ENCODE measurements at regions not wholly inside any gene's neighbourhood (a gene's known extent, or its start where the extent isn't known, plus 50 kb on each side); places are given as distances from the start of the nearest gene placed in this dataset.

GRCh38 chr10:129105266-129105665 is 361.8 kb upstream of the MGMT start:
- Histone ChIP-seq H3K36me3 (ENCODE audit: control insufficient read depth in 2 of 2, insufficient read depth in 2 of 2, low read length in 1 of 2) (no peaks in the 10 kb centered on the region), H3K27me3 (ENCODE audit: control insufficient read depth in 2 of 2, insufficient read depth in 1 of 2, low read length in 1 of 2) (no peaks in the 10 kb centered on the region), H3K9me3 (ENCODE audit: control insufficient read depth in 2 of 2, insufficient read depth in 1 of 2, low read length in 1 of 2) (no peaks in the 10 kb centered on the region), H3K4me1 (ENCODE audit: control insufficient read depth in 2 of 2, insufficient read depth in 2 of 2, low read length in 2 of 2) (peaks cover 0 to 3% of the 10 kb centered on the region in 2 donors), H3K27ac (ENCODE audit: low read depth in 1 of 2, low read length in 1 of 2) (no peak overlapping the region), H3K4me3 (ENCODE audit: low read length in 2 of 2) (no peak overlapping the region)
- DNase-seq (ENCODE audit: low read depth in 6 of 9, low spot score in 9 of 9) = no peak
- 42% methylated on average over 2 of the region's 2 CpGs for WGBS

- no peak overlapping the region for H3K27ac ChIP-seq (ENCODE audit: low read depth in 1 of 2, low read length in 1 of 2)
- no peak overlapping the region for H3K4me3 ChIP-seq (ENCODE audit: low read length in 2 of 2)
- no peaks in the 10 kb centered on the region for H3K4me1 ChIP-seq (ENCODE audit: control insufficient read depth in 2 of 2, insufficient read depth in 2 of 2, low read length in 2 of 2)
- H3K36me3 ChIP-seq (ENCODE audit: control insufficient read depth in 2 of 2, insufficient read depth in 2 of 2, low read length in 1 of 2) = no peaks in the 10 kb centered on the region
- no peak for DNase-seq (ENCODE audit: low read depth in 6 of 9, low spot score in 9 of 9)
- WGBS = 98% methylated on average over 4 of the region's 4 CpGs
- no peaks in the 10 kb centered on the region for H3K9me3 ChIP-seq (ENCODE audit: control insufficient read depth in 2 of 2, insufficient read depth in 1 of 2, low read length in 1 of 2)
- no peaks in the 10 kb centered on the region for H3K27me3 ChIP-seq (ENCODE audit: control insufficient read depth in 2 of 2, insufficient read depth in 1 of 2, low read length in 1 of 2)
These were observed 360.7 kb upstream of the MGMT start for GRCh38 chr10:129106314-129106713.

GRCh38 chr10:129107525-129107924 is 359.5 kb upstream of the MGMT start:
- Histone ChIP-seq H3K36me3 (ENCODE audit: control insufficient read depth in 2 of 2, insufficient read depth in 2 of 2, low read length in 1 of 2) (no peaks in the 10 kb centered on the region), H3K4me1 (ENCODE audit: control insufficient read depth in 2 of 2, insufficient read depth in 2 of 2, low read length in 2 of 2) (no peaks in the 10 kb centered on the region), H3K9me3 (ENCODE audit: control insufficient read depth in 2 of 2, insufficient read depth in 1 of 2, low read length in 1 of 2) (no peaks in the 10 kb centered on the region), H3K27me3 (ENCODE audit: control insufficient read depth in 2 of 2, insufficient read depth in 1 of 2, low read length in 1 of 2) (no peaks in the 10 kb centered on the region), H3K27ac (ENCODE audit: low read depth in 1 of 2, low read length in 1 of 2) (no peak overlapping the region), H3K4me3 (ENCODE audit: low read length in 2 of 2) (no peak overlapping the region)
- WGBS = 90% methylated on average over 3 of the region's 3 CpGs
- no peak for DNase-seq (ENCODE audit: low read depth in 6 of 9, low spot score in 9 of 9)

GRCh38 chr10:129108378-129108777 is 358.7 kb upstream of the MGMT start:
- no peaks in the 10 kb centered on the region for H3K27me3 ChIP-seq (ENCODE audit: control insufficient read depth in 2 of 2, insufficient read depth in 1 of 2, low read length in 1 of 2)
- H3K27ac ChIP-seq (ENCODE audit: low read depth in 1 of 2, low read length in 1 of 2) = no peak overlapping the region
- H3K4me3 ChIP-seq (ENCODE audit: low read length in 2 of 2) = no peak overlapping the region
- H3K36me3 ChIP-seq (ENCODE audit: control insufficient read depth in 2 of 2, insufficient read depth in 2 of 2, low read length in 1 of 2) = no peaks in the 10 kb centered on the region
- 91% methylated on average over 6 of the region's 6 CpGs for WGBS
- no peaks in the 10 kb centered on the region for H3K9me3 ChIP-seq (ENCODE audit: control insufficient read depth in 2 of 2, insufficient read depth in 1 of 2, low read length in 1 of 2)
- no peak for DNase-seq (ENCODE audit: low read depth in 6 of 9, low spot score in 9 of 9)
- no peaks in the 10 kb centered on the region for H3K4me1 ChIP-seq (ENCODE audit: control insufficient read depth in 2 of 2, insufficient read depth in 2 of 2, low read length in 2 of 2)

GRCh38 chr10:129108994-129109393 is 358.0 kb upstream of the MGMT start:
- no peaks in the 10 kb centered on the region for H3K36me3 ChIP-seq (ENCODE audit: control insufficient read depth in 2 of 2, insufficient read depth in 2 of 2, low read length in 1 of 2)
- H3K27ac ChIP-seq (ENCODE audit: low read depth in 1 of 2, low read length in 1 of 2) = no peak overlapping the region
- 97% methylated on average over 6 of the region's 6 CpGs for WGBS
- DNase-seq (ENCODE audit: low read depth in 6 of 9, low spot score in 9 of 9) = no peak
- no peak overlapping the region for H3K4me3 ChIP-seq (ENCODE audit: low read length in 2 of 2)
- H3K9me3 ChIP-seq (ENCODE audit: control insufficient read depth in 2 of 2, insufficient read depth in 1 of 2, low read length in 1 of 2) = no peaks in the 10 kb centered on the region
- no peaks in the 10 kb centered on the region for H3K4me1 ChIP-seq (ENCODE audit: control insufficient read depth in 2 of 2, insufficient read depth in 2 of 2, low read length in 2 of 2)
- no peaks in the 10 kb centered on the region for H3K27me3 ChIP-seq (ENCODE audit: control insufficient read depth in 2 of 2, insufficient read depth in 1 of 2, low read length in 1 of 2)

- H3K36me3 ChIP-seq (ENCODE audit: control insufficient read depth in 2 of 2, insufficient read depth in 2 of 2, low read length in 1 of 2) = no peaks in the 10 kb centered on the region
- no peaks in the 10 kb centered on the region for H3K27me3 ChIP-seq (ENCODE audit: control insufficient read depth in 2 of 2, insufficient read depth in 1 of 2, low read length in 1 of 2)
- H3K4me3 ChIP-seq (ENCODE audit: low read length in 2 of 2) = no peak overlapping the region
- H3K4me1 ChIP-seq (ENCODE audit: control insufficient read depth in 2 of 2, insufficient read depth in 2 of 2, low read length in 2 of 2) = no peaks in the 10 kb centered on the region
- no peak for DNase-seq (ENCODE audit: low read depth in 6 of 9, low spot score in 9 of 9)
- H3K27ac ChIP-seq (ENCODE audit: low read depth in 1 of 2, low read length in 1 of 2) = no peak overlapping the region
- 98% methylated on average over 10 of the region's 10 CpGs for WGBS
- no peaks in the 10 kb centered on the region for H3K9me3 ChIP-seq (ENCODE audit: control insufficient read depth in 2 of 2, insufficient read depth in 1 of 2, low read length in 1 of 2)
These were observed 356.3 kb upstream of the MGMT start for GRCh38 chr10:129110780-129111179.

- H3K4me1 ChIP-seq (ENCODE audit: control insufficient read depth in 2 of 2, insufficient read depth in 2 of 2, low read length in 2 of 2) = no peaks in the 10 kb centered on the region
- H3K27me3 ChIP-seq (ENCODE audit: control insufficient read depth in 2 of 2, insufficient read depth in 1 of 2, low read length in 1 of 2) = no peaks in the 10 kb centered on the region
- H3K27ac ChIP-seq (ENCODE audit: low read depth in 1 of 2, low read length in 1 of 2) = no peak overlapping the region
- H3K9me3 ChIP-seq (ENCODE audit: control insufficient read depth in 2 of 2, insufficient read depth in 1 of 2, low read length in 1 of 2) = no peaks in the 10 kb centered on the region
- 66% methylated on average over 6 of the region's 6 CpGs for WGBS
- DNase-seq (ENCODE audit: low read depth in 6 of 9, low spot score in 9 of 9) = no peak
- H3K36me3 ChIP-seq (ENCODE audit: control insufficient read depth in 2 of 2, insufficient read depth in 2 of 2, low read length in 1 of 2) = no peaks in the 10 kb centered on the region
- H3K4me3 ChIP-seq (ENCODE audit: low read length in 2 of 2) = no peak overlapping the region
These were observed 355.1 kb upstream of the MGMT start for GRCh38 chr10:129111922-129112321.

- H3K4me3 ChIP-seq (ENCODE audit: low read length in 2 of 2) = no peak overlapping the region
- 92% methylated on average over 10 of the region's 10 CpGs for WGBS
- H3K27ac ChIP-seq (ENCODE audit: low read depth in 1 of 2, low read length in 1 of 2) = no peak overlapping the region
- DNase-seq (ENCODE audit: low read depth in 6 of 9, low spot score in 9 of 9) = no peak
- no peaks in the 10 kb centered on the region for H3K27me3 ChIP-seq (ENCODE audit: control insufficient read depth in 2 of 2, insufficient read depth in 1 of 2, low read length in 1 of 2)
- no peaks in the 10 kb centered on the region for H3K36me3 ChIP-seq (ENCODE audit: control insufficient read depth in 2 of 2, insufficient read depth in 2 of 2, low read length in 1 of 2)
- no peaks in the 10 kb centered on the region for H3K9me3 ChIP-seq (ENCODE audit: control insufficient read depth in 2 of 2, insufficient read depth in 1 of 2, low read length in 1 of 2)
- no peaks in the 10 kb centered on the region for H3K4me1 ChIP-seq (ENCODE audit: control insufficient read depth in 2 of 2, insufficient read depth in 2 of 2, low read length in 2 of 2)
These were observed 352.5 kb upstream of the MGMT start for GRCh38 chr10:129114588-129114987.

- H3K4me1 ChIP-seq (ENCODE audit: control insufficient read depth in 2 of 2, insufficient read depth in 2 of 2, low read length in 2 of 2) = no peaks in the 10 kb centered on the region
- no peaks in the 10 kb centered on the region for H3K36me3 ChIP-seq (ENCODE audit: control insufficient read depth in 2 of 2, insufficient read depth in 2 of 2, low read length in 1 of 2)
- no peaks in the 10 kb centered on the region for H3K9me3 ChIP-seq (ENCODE audit: control insufficient read depth in 2 of 2, insufficient read depth in 1 of 2, low read length in 1 of 2)
- WGBS = 94% methylated on average over 8 of the region's 8 CpGs
- H3K27ac ChIP-seq (ENCODE audit: low read depth in 1 of 2, low read length in 1 of 2) = no peak overlapping the region
- no peaks in the 10 kb centered on the region for H3K27me3 ChIP-seq (ENCODE audit: control insufficient read depth in 2 of 2, insufficient read depth in 1 of 2, low read length in 1 of 2)
- DNase-seq (ENCODE audit: low read depth in 6 of 9, low spot score in 9 of 9) = no peak
- H3K4me3 ChIP-seq (ENCODE audit: low read length in 2 of 2) = no peak overlapping the region
These were observed 350.7 kb upstream of the MGMT start for GRCh38 chr10:129116371-129116770.

- Histone ChIP-seq H3K36me3 (ENCODE audit: control insufficient read depth in 2 of 2, insufficient read depth in 2 of 2, low read length in 1 of 2) (no peaks in the 10 kb centered on the region), H3K27me3 (ENCODE audit: control insufficient read depth in 2 of 2, insufficient read depth in 1 of 2, low read length in 1 of 2) (no peaks in the 10 kb centered on the region), H3K4me1 (ENCODE audit: control insufficient read depth in 2 of 2, insufficient read depth in 2 of 2, low read length in 2 of 2) (no peaks in the 10 kb centered on the region), H3K9me3 (ENCODE audit: control insufficient read depth in 2 of 2, insufficient read depth in 1 of 2, low read length in 1 of 2) (no peaks in the 10 kb centered on the region), H3K4me3 (ENCODE audit: low read length in 2 of 2) (no peak overlapping the region), H3K27ac (ENCODE audit: low read depth in 1 of 2, low read length in 1 of 2) (no peak overlapping the region)
- DNase-seq (ENCODE audit: low read depth in 6 of 9, low spot score in 9 of 9) = no peak
- WGBS = 46% methylated on average over 2 of the region's 2 CpGs
These were observed 346.6 kb upstream of the MGMT start for GRCh38 chr10:129120441-129120840.

Data from thymus (tissue), 11 donors.